ENCODE measurements at regions not wholly inside any gene's neighbourhood (a gene's known extent, or its start where the extent isn't known, plus 50 kb on each side); places are given as distances from the start of the nearest gene placed in this dataset.

- DNase-seq (ENCODE audit: low read depth) = no peak
- no peak for TF ChIP-seq MAX (IDR thresholded peaks at IDR 0.05; ENCODE audit: low read depth, low read length)
- TF ChIP-seq MYC (IDR thresholded peaks at IDR 0.05; ENCODE audit: low read depth, low read length) = no peak
- no peak for TF ChIP-seq CTCF (IDR thresholded peaks at IDR 0.05; ENCODE audit: low read depth, low read length)
- TF ChIP-seq POLR2A (IDR thresholded peaks at IDR 0.05; ENCODE audit: extremely low read depth, insufficient read length) = no peak
- H3K4me3 ChIP-seq (ENCODE audit: low read depth, low read length) = no peak overlapping the region
Observed at GRCh38 chr3:31345581-31345980, 187.1 kb upstream of the STT3B start.

- TF ChIP-seq CTCF (IDR thresholded peaks at IDR 0.05; ENCODE audit: low read depth, low read length) = no peak
- TF ChIP-seq MYC (IDR thresholded peaks at IDR 0.05; ENCODE audit: low read depth, low read length) = no peak
- no peak for TF ChIP-seq MAX (IDR thresholded peaks at IDR 0.05; ENCODE audit: low read depth, low read length)
- no peak for TF ChIP-seq POLR2A (IDR thresholded peaks at IDR 0.05; ENCODE audit: extremely low read depth, insufficient read length)
- no peak for DNase-seq (ENCODE audit: low read depth)
- no peak overlapping the region for H3K4me3 ChIP-seq (ENCODE audit: low read depth, low read length)
Observed at GRCh38 chr3:31346542-31346979, 186.2 kb upstream of the STT3B start.

GRCh38 chr3:31349001-31349748, 183.6 kb upstream of the STT3B start:
- no peak for DNase-seq (ENCODE audit: low read depth)
- TF ChIP-seq MAX (IDR thresholded peaks at IDR 0.05; ENCODE audit: low read depth, low read length) = no peak
- no peak for TF ChIP-seq POLR2A (IDR thresholded peaks at IDR 0.05; ENCODE audit: extremely low read depth, insufficient read length)
- no peak for TF ChIP-seq MYC (IDR thresholded peaks at IDR 0.05; ENCODE audit: low read depth, low read length)
- no peak for TF ChIP-seq CTCF (IDR thresholded peaks at IDR 0.05; ENCODE audit: low read depth, low read length)
- H3K4me3 ChIP-seq (ENCODE audit: low read depth, low read length) = no peak overlapping the region

GRCh38 chr3:31350307-31350706, 182.4 kb upstream of the STT3B start:
- no peak overlapping the region for H3K4me3 ChIP-seq (ENCODE audit: low read depth, low read length)
- TF ChIP-seq MYC (IDR thresholded peaks at IDR 0.05; ENCODE audit: low read depth, low read length) (no peak), CTCF (IDR thresholded peaks at IDR 0.05; ENCODE audit: low read depth, low read length) (no peak), MAX (IDR thresholded peaks at IDR 0.05; ENCODE audit: low read depth, low read length) (no peak), POLR2A (IDR thresholded peaks at IDR 0.05; ENCODE audit: extremely low read depth, insufficient read length) (no peak)
- DNase-seq (ENCODE audit: low read depth) = no peak

GRCh38 chr3:31352331-31352730, 180.4 kb upstream of the STT3B start:
- no peak overlapping the region for H3K4me3 ChIP-seq (ENCODE audit: low read depth, low read length)
- TF ChIP-seq CTCF (IDR thresholded peaks at IDR 0.05; ENCODE audit: low read depth, low read length) (no peak), MYC (IDR thresholded peaks at IDR 0.05; ENCODE audit: low read depth, low read length) (no peak), POLR2A (IDR thresholded peaks at IDR 0.05; ENCODE audit: extremely low read depth, insufficient read length) (no peak), MAX (IDR thresholded peaks at IDR 0.05; ENCODE audit: low read depth, low read length) (no peak)
- DNase-seq (ENCODE audit: low read depth) = no peak
